ENCODE measurements at regions not wholly inside any gene's neighbourhood (a gene's known extent, or its start where the extent isn't known, plus 50 kb on each side); places are given as distances from the start of the nearest gene placed in this dataset.
"Not testable (repeated sequence)": the region's sequence is repeated elsewhere in the genome, so short reads cannot be mapped to it uniquely, and the experiment has no call there.

GRCh38 chr2:239660390-239661230, 259.8 kb upstream of the HDAC4 start:
- no peak for DNase-seq (ENCODE audit: low read depth)

DNA sequence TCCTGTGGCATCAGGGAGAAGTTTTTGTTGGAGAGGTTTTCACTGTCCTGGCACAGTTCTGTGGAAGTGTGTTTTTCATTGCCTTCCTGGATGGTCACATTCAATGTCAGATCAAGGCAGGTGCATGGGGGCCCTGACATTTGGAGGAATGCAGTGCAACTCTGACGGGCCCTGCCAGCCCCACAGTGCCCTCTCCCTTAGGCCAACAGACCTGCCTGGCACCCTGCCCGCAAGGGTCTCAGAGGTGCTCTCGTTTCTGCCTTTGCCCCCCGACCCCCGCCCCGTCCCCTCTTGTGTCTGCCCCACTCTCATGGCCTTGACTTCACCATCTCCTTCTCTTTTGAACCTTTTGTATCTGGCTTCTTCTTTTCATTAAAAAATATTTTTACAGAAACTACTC, 257.2 kb upstream of the HDAC4 start:
- no peak for DNase-seq (ENCODE audit: low read depth)

DNA sequence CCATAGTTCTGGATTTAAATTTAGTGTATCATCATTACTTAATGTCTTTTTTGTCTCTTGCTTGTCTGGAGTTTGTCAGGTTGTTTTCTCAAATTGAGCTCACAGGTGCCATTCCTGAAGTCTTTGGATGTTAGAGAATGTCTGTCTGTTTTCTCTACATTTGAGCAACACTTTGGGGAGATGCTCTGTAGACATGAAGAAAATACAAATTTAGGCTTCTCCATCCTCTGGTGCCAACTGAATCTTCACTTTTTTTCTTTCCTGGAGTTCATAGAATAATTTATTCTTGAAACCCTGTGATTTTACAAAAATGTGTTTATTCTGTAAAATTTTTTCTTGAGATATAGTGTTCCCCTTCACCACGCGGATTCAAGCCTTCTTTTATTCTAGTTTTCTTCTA, 256.4 kb upstream of the HDAC4 start:
- no peak for DNase-seq (ENCODE audit: low read depth)

DNA sequence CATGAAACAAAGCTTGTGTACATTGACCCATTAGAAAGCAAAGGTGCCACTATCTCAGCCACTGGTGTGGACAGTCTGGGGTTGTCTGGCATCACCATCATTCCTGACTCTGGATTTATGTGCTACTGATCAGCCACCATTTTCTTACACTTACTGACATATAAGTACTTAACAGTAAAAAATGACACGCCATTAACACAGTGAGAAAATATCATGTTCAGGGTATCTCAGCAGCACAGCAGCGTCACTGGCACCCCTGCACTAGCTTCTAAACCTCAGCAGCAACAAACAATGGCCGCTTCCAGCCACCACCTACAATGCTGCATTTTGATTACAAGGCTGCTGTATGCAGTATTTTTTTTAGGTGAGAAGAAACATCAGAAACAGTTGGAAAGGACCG, 253.4 kb upstream of the HDAC4 start:
- no peak for DNase-seq (ENCODE audit: low read depth)

DNA sequence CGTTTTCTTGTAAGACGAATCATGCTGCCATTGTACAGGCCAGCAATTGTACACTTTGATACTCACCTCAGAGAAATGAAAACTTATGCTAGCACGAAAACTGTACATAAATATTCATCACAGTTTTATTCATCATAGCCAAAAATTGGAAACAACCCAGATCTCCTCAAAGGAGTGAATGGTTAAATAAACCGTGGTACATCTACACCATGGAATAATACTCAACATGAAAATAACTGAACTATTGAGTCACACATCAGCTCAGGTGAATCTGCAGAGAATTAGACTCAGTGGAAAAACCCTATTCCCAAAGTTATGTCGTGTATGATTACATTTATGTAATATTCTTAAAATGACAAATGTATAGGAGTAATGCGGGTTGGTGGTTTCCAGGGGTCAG, 251.0 kb upstream of the HDAC4 start:
- no peak for DNase-seq (ENCODE audit: low read depth)

DNA sequence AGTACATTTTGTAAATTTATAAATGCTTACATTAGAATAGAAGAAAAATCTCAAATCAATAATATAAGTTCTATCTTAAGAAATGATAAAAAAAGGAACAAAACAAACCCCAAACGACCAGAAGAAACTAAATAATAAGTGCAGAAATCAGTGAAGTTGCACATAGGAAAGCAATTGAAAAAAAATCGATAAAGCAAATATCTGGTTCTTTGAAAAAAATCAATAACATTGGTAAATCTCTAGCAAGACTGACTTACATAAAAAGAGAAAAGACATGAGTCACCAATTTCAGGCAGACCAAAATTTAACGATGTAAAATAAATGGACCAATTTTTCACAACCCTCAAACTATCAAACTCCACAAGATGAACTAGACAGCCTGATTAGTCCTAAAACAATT, 249.9 kb upstream of the HDAC4 start:
- DNase-seq (ENCODE audit: low read depth) = no peak

- no peak for DNase-seq (ENCODE audit: low read depth)
These were observed 248.5 kb upstream of the HDAC4 start for GRCh38 chr2:239649309-239649708.

GRCh38 chr2:239648607-239649006, 247.8 kb upstream of the HDAC4 start:
- DNase-seq (ENCODE audit: low read depth) = no peak

DNA sequence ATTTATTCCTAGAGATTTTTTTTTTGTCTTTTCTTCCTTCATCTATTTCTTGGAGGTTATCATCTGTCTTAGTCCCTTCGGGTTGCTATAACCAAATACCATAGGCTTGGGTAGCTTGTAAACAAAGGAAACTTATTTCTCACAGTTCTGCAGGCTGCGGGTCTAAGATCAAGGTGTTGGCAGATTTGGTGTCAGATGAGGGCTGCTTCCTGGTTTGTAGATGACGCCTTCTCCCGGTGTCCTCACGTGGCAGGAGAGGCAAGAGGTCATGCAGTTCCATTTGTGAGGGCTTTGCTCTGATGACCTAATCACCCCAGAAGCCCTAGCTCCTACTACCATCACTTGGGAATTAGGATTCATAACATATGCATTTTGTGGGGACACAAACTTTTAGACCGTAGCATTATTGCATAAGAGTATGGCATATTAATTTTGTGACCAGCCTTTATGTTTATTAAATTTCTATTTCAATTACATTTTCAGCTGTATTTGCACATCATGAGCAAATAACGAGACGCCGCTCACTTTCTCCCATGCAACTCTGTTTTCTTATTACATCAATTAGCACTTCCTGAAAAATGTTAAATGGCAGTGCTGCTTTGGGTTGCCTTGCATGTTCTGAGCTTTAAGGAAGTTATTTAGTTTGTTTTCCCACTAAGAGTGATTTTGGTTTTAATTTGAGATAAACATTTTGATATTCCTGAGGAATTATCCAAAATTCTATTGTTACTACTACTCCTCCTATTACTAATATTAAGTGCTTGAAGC, 246.4 kb upstream of the HDAC4 start:
- DNase-seq (ENCODE audit: low read depth) = no peak

GRCh38 chr2:239646184-239646583, 245.4 kb upstream of the HDAC4 start:
- DNase-seq (ENCODE audit: low read depth) = no peak

DNA sequence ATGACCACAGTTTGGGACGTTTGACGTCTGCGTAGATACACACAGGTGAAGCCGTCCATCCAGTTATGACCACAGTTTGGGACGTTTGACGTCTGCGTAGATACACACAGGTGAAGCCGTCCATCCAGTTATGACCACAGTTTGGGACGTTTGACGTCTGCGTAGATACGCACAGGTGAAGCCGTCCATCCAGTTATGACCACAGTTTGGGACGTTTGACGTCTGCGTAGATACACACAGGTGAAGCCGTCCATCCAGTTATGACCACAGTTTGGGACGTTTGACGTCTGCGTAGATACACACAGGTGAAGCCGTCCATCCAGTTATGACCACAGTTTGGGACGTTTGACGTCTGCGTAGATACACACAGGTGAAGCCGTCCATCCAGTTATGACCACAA, 243.8 kb upstream of the HDAC4 start:
- not testable (repeated sequence) for DNase-seq (ENCODE audit: low read depth)

DNA sequence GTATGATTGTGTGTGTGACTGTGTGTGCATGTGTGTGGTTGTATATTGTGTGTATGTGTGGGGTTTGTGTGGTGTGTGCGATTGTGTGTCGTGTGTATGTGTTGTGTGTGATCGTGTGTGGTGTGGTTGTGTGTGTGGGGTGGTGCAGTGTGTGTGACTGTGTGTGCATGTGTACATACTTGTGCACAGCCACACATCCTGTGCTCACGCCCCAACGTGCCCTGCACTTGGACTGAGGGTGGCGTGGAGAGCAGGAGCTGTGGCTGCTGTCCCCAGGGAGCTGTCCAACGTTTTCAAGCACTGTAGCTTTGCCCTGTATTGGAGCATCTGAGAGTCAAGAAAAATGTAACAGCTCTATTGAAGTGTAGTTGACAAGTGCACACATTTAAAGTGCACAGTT, 243.2 kb upstream of the HDAC4 start:
- no peak for DNase-seq (ENCODE audit: low read depth)

GRCh38 chr2:239642406-239643004, 241.7 kb upstream of the HDAC4 start:
- DNase-seq (ENCODE audit: low read depth) = no peak

DNA sequence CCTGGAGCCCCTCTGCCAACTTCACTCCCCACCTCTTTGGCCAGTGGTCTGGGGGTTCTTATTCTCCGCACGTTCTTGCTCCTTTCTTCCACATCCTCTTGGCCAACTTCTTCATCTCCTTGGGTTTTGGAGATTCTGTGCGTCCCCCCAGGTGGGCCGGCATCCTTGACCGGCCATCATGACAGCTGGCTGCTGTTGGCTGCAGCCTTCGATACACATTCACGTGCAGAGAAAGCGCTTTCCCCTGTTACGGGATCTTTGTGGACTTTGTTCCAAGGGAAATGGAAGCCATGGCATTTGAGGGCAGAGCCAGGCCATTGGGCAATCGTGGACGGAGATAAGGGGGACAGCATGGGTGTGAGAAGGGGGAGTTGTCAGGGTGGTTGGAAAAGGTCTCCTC, 241.1 kb upstream of the HDAC4 start:
- not testable (repeated sequence) for DNase-seq (ENCODE audit: low read depth)

- no peak for DNase-seq (ENCODE audit: low read depth)
These were observed 240.1 kb upstream of the HDAC4 start for GRCh38 chr2:239640676-239641578.

- DNase-seq (ENCODE audit: low read depth) = no peak
These were observed 239.4 kb upstream of the HDAC4 start for GRCh38 chr2:239640210-239640609.

DNA sequence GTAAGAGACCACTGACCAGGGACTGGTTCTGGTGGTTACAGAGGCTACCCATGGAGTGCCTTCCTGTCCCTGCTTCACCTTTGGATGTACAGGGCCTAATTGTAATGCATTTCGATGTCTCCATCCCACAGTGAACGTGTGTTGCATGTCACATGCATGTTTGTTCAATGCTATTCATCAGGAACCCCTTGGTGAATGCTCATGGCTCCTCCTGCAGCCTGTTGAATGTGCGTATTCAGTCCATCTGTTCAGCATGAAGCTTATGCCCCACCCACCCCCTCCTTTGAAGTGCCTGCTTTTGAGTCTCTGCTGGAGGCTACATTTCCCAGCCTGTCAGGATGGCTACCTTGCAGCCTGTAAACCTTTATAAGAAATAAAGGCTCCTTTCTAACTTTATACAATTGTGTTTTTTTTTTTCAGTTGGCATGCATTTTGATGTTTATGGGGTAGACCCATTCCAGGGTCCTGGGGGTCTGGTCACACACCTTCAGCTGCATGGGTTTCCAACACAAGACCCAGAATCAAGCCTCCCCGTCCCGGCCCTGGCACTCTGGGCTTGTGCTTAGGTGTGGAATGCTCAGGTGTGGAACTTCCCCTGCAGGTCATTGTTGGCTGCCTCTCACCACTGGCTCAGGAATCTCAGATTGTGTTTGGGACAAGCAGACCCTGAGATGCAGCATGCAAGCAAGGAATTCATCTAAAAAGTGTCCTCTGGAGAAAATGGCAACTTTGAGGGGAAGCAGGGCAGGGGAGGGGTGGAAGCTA, 238.8 kb upstream of the HDAC4 start:
- DNase-seq (ENCODE audit: low read depth) = no peak

GRCh38 chr2:239638376-239638775, 237.6 kb upstream of the HDAC4 start:
- no peak for DNase-seq (ENCODE audit: low read depth)

DNA sequence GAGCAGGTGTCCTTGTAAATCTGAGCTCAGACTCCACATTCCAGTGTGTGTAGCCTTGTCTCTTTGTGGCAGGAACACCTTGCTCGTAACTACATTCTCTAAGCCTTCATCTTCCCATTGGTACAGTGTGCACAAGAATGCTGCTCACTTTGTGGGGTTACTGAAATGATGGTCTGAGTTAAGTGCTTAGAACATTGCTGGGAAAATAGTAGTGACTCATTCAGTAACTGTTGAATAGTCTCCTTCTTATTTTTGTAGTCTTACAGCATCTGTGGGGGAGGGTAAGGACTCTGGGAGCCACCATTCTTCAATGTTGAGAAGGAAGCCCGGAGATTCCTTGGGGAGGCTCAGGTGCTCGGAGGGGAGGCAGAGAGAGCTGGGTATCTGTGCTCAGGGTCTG, 236.0 kb upstream of the HDAC4 start:
- no peak for DNase-seq (ENCODE audit: low read depth)

DNA sequence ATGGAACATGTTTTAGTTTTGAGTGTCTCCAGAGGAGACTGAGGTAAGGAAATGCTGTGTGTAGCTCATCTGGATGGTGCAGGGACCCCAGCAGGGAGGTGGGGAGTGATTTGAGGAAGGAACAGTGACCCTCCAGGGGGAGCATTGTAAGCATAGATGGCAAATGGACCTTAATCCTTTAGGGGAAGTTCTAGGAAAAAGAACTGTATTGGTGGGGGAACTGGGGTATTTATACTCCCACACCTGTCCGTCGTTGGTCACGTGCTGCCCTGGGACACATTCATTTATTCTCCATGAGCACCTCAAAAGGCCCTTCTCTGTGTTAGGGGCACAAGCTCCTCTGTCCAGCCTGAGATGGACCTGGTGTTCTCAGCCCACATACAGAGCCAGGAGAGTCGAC, 233.9 kb upstream of the HDAC4 start:
- no peak for DNase-seq (ENCODE audit: low read depth)
